ENCODE measurements at regions not wholly inside any gene's neighbourhood (a gene's known extent, or its start where the extent isn't known, plus 50 kb on each side); places are given as distances from the start of the nearest gene placed in this dataset.

- Histone ChIP-seq H3K79me2 (ENCODE audit: insufficient read depth) (no peaks in the 10 kb centered on the region), H3K4me1 (ENCODE audit: control insufficient read depth in 1 of 2, insufficient read depth in 2 of 2, low read depth in 1 of 2, low read length in 1 of 2) (peaks cover 0 to 2% of the 10 kb centered on the region in 2 experiments; a peak in 2 of 4 replicates), H3K36me3 (replicated peaks in 1 of 2; ENCODE audit: control insufficient read depth in 1 of 2, insufficient read depth in 2 of 2, low read length in 1 of 2) (no peaks in the 10 kb centered on the region), H3K27me3 (ENCODE audit: insufficient read depth) (no peaks in the 10 kb centered on the region), H3K4me3 (ENCODE audit: low read depth in 2 of 2, low read length in 1 of 2) (no peak overlapping the region), H3K27ac (ENCODE audit: low read depth in 2 of 2, low read length in 1 of 2) (peak overlapping the region in 1 of 2 experiments; percentile 92; a peak in 2 of 4 replicates), H3K9ac (no peak overlapping the region), H3K4me2 (no peak overlapping the region), H4K20me1 (ENCODE audit: insufficient read depth) (no peaks in the 10 kb centered on the region), H3K9me2 (no peaks in the 10 kb centered on the region), H3F3A (replicated peaks; ENCODE audit: insufficient read depth) (no peaks in the 10 kb centered on the region), H3K9me3 (no peaks in the 10 kb centered on the region; the same call in 1 of the 2 replicates), H2AFZ (ENCODE audit: low read depth) (no peak overlapping the region)
- ChIA-PET POLR2A (no interaction called here), CTCF (interaction anchor here (1.4 kb wide), 1 partner anchor 416 kb away, joined by 4 read pairs; no protein-coding TSS in a partner anchor)
- 38% methylated on average over 3 of the region's 3 CpGs for WGBS (ENCODE audit: low lambda C conversion rate)
- TF ChIP-seq TCF12 (IDR thresholded peaks at IDR 0.05): no peak
- no peak for TF ChIP-seq ZBTB33 (IDR thresholded peaks at IDR 0.05; ENCODE audit: borderline replicate concordance, low read depth)
- TF ChIP-seq EZH2phosphoT487 (IDR thresholded peaks at IDR 0.05; ENCODE audit: borderline replicate concordance, low read depth): no peak
- no peak for TF ChIP-seq REST (IDR thresholded peaks at IDR 0.05; ENCODE audit: low read depth, low read length)
- DNase-seq: no peak
These were observed 420.3 kb upstream of the POU3F3 start for GRCh38 chr2:104433657-104434056.

- CTCF ChIA-PET: interaction anchor here (1.0 to 1.4 kb wide), 2 partner anchors 10 to 415 kb away, joined by 4 read pairs; no protein-coding TSS in a partner anchor
- Histone ChIP-seq H3F3A (replicated peaks; ENCODE audit: insufficient read depth) (no peaks in the 10 kb centered on the region), H3K4me3 (ENCODE audit: low read depth in 2 of 2, low read length in 1 of 2) (peak overlapping the region in 1 of 2 experiments; percentile 35; a peak in 1 of 4 replicates), H3K9ac (no peak overlapping the region), H2AFZ (ENCODE audit: low read depth) (no peak overlapping the region), H3K36me3 (replicated peaks in 1 of 2; ENCODE audit: control insufficient read depth in 1 of 2, insufficient read depth in 2 of 2, low read length in 1 of 2) (no peaks in the 10 kb centered on the region), H3K27me3 (ENCODE audit: insufficient read depth) (no peaks in the 10 kb centered on the region), H3K9me2 (no peaks in the 10 kb centered on the region), H3K27ac (ENCODE audit: low read depth in 2 of 2, low read length in 1 of 2) (peak overlapping the region in 1 of 2 experiments; percentile 92; a peak in 2 of 4 replicates), H3K9me3 (no peaks in the 10 kb centered on the region; the same call in 1 of the 2 replicates), H3K4me1 (ENCODE audit: control insufficient read depth in 1 of 2, insufficient read depth in 2 of 2, low read depth in 1 of 2, low read length in 1 of 2) (peaks cover 0 to 2% of the 10 kb centered on the region in 2 experiments; a peak in 2 of 4 replicates), H3K4me2 (no peak overlapping the region), H3K79me2 (ENCODE audit: insufficient read depth) (no peaks in the 10 kb centered on the region), H4K20me1 (ENCODE audit: insufficient read depth) (no peaks in the 10 kb centered on the region)
- DNase-seq: peak; percentile 54
- POLR2A ChIA-PET: no interaction called here
- WGBS (ENCODE audit: low lambda C conversion rate): 6% methylated on average over 13 of the region's 13 CpGs
- no peak for TF ChIP-seq GABPA (IDR thresholded peaks at IDR 0.05; ENCODE audit: low read depth)
- no peak for TF ChIP-seq FOXM1 (IDR thresholded peaks at IDR 0.05; ENCODE audit: low read depth)
- no peak for TF ChIP-seq NRF1 (IDR thresholded peaks at IDR 0.05; ENCODE audit: low read depth, low read length)
- TF ChIP-seq EP300 (IDR thresholded peaks at IDR 0.05; ENCODE audit: borderline replicate concordance in 1 of 2, low read depth in 1 of 2, low read length in 1 of 2): peak in 1 of 2 experiments; percentile 23; a peak in 1 of 4 replicates
- no peak for TF ChIP-seq USF2 (IDR thresholded peaks at IDR 0.05; ENCODE audit: borderline replicate concordance, low read depth, low read length)
- no peak for TF ChIP-seq SIN3A (IDR thresholded peaks at IDR 0.05; ENCODE audit: borderline replicate concordance, low read depth, low read length)
- no peak for TF ChIP-seq RAD21 (IDR thresholded peaks at IDR 0.05; ENCODE audit: low read length)
- no peak for TF ChIP-seq ELF1 (IDR thresholded peaks at IDR 0.05)
- no peak for TF ChIP-seq TEAD4 (IDR thresholded peaks at IDR 0.05; ENCODE audit: borderline replicate concordance, insufficient read depth)
- no peak for TF ChIP-seq YY1 (IDR thresholded peaks at IDR 0.05; ENCODE audit: low read depth)
- no peak for TF ChIP-seq SMC3 (IDR thresholded peaks at IDR 0.05; ENCODE audit: low read depth, low read length)
- TF ChIP-seq MXI1 (IDR thresholded peaks at IDR 0.05; ENCODE audit: low read depth, low read length): peak; percentile 46; the same call in 1 of the 2 replicates
- no peak for TF ChIP-seq REST (IDR thresholded peaks at IDR 0.05; ENCODE audit: low read depth, low read length)
These were observed 419.6 kb upstream of the POU3F3 start for GRCh38 chr2:104434318-104434792.
